KMS-11 (cell line): ENCODE measurements at regions not wholly inside any gene's neighbourhood (a gene's known extent, or its start where the extent isn't known, plus 50 kb on each side); places are given as distances from the start of the nearest gene placed in this dataset.

Experiments
- H2AFZ ChIP-seq: fragments of 200-600 bp; sonication (generic); 2 replicates; pipeline ENCODE4 v1.6.1; 2016; ENCODE audit warnings: antibody characterized with exemption, mixed run types, low read depth
- H3K27ac ChIP-seq: fragments of 200-600 bp; sonication (generic); 2 replicates; pipeline ENCODE4 v1.6.1; 2016; ENCODE audit warnings: mild to moderate bottlenecking, mixed run types
- H3K27me3 ChIP-seq: fragments of 200-600 bp; sonication (generic); 2 replicates; pipeline ENCODE4 v1.6.1; 2017; ENCODE audit warnings: mild to moderate bottlenecking, low read depth, mixed run types, moderate library complexity; ENCODE audit not compliant: insufficient read depth
- H3K36me3 ChIP-seq: fragments of 200-600 bp; sonication (generic); 2 replicates; pipeline ENCODE4 v1.6.1; 2017; ENCODE audit warnings: mild to moderate bottlenecking, mixed run types; ENCODE audit not compliant: insufficient read depth
- H3K4me1 ChIP-seq: fragments of 200-600 bp; sonication (generic); 2 replicates; pipeline ENCODE4 v1.6.1; 2016; ENCODE audit warnings: mild to moderate bottlenecking, low read depth, mixed run types; ENCODE audit not compliant: poor library complexity, severe bottlenecking
- H3K4me2 ChIP-seq: fragments of 200-600 bp; sonication (generic); 2 replicates; pipeline ENCODE4 v1.7.0; 2016; ENCODE audit warnings: mild to moderate bottlenecking, mixed run types
- H3K4me3 ChIP-seq: fragments of 200-600 bp; sonication (generic); IDR thresholded peaks from 2 replicates; pipeline ENCODE4 v1.6.1; 2017; ENCODE audit warnings: low read depth, low read length, mixed read lengths; ENCODE audit not compliant: insufficient read depth
- H3K79me2 ChIP-seq: fragments of 200-600 bp; sonication (generic); 2 replicates; pipeline ENCODE4 v1.6.1; 2016; ENCODE audit warnings: low read depth, mixed run types; ENCODE audit not compliant: insufficient read depth
- H3K9ac ChIP-seq: fragments of 200-600 bp; sonication (generic); 2 replicates; pipeline ENCODE4 v1.6.1; 2016; ENCODE audit warnings: mild to moderate bottlenecking, mixed run types
- H4K20me1 ChIP-seq: fragments of 200-600 bp; sonication (generic); 2 replicates; pipeline ENCODE4 v1.6.1; 2016; ENCODE audit warnings: mild to moderate bottlenecking, mixed run types; ENCODE audit not compliant: insufficient read depth
- TF ChIP-seq, protein P1 (sequence below): fragments of 200-600 bp; sonication (generic); conservative IDR thresholded peaks from 2 replicates; pipeline ENCODE4 v1.6.1; 2017; ENCODE audit warnings: low read depth, mild to moderate bottlenecking, antibody characterized with exemption, low read length, moderate library complexity, mixed read lengths

DNA sequence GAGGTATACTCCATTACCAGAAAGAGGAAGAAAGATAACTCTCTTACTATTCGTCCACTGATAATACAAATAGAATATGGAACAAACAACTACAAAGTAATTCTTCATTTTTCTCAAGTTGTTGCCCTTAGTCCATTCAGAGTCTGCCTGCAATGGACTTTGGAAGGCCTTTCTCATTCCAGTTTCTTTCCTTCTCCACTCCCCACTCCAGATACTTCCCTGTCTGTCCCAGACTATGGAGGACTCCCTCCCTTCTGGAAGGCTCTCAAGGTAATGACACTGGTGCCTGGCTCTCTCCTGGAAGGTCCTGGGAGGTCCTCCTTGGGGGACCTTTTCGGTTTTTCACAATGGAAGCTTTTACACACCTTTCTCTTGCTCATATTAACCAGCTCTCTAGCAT is 167.8 kb downstream of the SDHAF3 start:
- no peak overlapping the region for H3K9ac ChIP-seq
- no peaks in the 10 kb centered on the region for H3K79me2 ChIP-seq
- H2AFZ ChIP-seq: no peak overlapping the region
- no peaks in the 10 kb centered on the region for H4K20me1 ChIP-seq
- H3K4me2 ChIP-seq: no peak overlapping the region
- H3K27me3 ChIP-seq: no peaks in the 10 kb centered on the region
- H3K4me1 ChIP-seq: no peaks in the 10 kb centered on the region
- H3K36me3 ChIP-seq: no peaks in the 10 kb centered on the region
- TF ChIP-seq, protein P1, sequence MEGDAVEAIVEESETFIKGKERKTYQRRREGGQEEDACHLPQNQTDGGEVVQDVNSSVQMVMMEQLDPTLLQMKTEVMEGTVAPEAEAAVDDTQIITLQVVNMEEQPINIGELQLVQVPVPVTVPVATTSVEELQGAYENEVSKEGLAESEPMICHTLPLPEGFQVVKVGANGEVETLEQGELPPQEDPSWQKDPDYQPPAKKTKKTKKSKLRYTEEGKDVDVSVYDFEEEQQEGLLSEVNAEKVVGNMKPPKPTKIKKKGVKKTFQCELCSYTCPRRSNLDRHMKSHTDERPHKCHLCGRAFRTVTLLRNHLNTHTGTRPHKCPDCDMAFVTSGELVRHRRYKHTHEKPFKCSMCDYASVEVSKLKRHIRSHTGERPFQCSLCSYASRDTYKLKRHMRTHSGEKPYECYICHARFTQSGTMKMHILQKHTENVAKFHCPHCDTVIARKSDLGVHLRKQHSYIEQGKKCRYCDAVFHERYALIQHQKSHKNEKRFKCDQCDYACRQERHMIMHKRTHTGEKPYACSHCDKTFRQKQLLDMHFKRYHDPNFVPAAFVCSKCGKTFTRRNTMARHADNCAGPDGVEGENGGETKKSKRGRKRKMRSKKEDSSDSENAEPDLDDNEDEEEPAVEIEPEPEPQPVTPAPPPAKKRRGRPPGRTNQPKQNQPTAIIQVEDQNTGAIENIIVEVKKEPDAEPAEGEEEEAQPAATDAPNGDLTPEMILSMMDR: no peak
- no peak overlapping the region for H3K27ac ChIP-seq
- no peak overlapping the region for H3K4me3 ChIP-seq

DNA sequence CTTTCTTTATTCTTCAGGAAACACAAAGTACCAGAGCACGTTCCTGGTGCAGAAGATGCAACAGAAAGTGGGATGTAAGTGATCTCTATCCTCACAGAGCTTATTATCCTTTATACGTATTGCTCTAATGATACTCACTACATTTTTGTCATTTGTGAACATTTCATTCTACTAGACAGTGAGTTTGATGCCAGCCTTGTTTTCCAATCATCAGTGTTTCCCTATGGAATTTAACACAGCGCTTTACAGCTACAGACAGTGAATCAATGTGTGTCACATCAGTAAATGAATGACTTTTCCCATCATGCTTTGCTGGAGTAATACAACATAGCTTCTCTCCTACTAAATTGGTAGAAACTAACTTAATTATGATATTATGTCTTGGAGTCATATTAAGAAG is 175.5 kb downstream of the SDHAF3 start:
- no peak overlapping the region for H3K27ac ChIP-seq

DNA sequence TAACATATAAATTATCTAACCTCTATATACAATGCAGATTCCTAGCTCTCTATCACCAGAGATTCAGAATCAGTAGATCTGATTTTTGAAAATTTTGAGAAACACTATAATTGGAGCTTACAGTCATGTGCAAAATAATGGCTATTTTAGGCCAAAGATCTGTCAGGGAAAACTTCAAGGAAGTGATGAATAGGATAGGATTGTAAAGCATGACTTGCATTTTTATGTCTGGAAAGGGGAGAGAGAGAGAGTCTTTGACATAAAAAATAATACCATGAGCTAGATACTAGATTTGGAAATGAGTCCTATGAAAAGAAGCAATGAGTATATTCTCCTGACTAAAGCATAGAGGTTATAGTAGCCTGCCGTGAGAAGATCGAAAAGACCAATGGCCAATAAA is 181.1 kb downstream of the SDHAF3 start:
- Histone ChIP-seq H3K4me3 (no peak overlapping the region), H4K20me1 (no peaks in the 10 kb centered on the region), H3K79me2 (no peaks in the 10 kb centered on the region), H3K4me2 (no peak overlapping the region), H3K9ac (no peak overlapping the region), H2AFZ (no peak overlapping the region), H3K27ac (no peak overlapping the region), H3K36me3 (no peaks in the 10 kb centered on the region), H3K4me1 (no peaks in the 10 kb centered on the region), H3K27me3 (no peaks in the 10 kb centered on the region)
- TF ChIP-seq, protein P1: no peak

More for the DNA sequence above, 175.5 kb downstream of the SDHAF3 start:
- no peaks in the 10 kb centered on the region for H3K36me3 ChIP-seq
- H4K20me1 ChIP-seq: no peaks in the 10 kb centered on the region
- H3K9ac ChIP-seq: no peak overlapping the region
- H3K4me3 ChIP-seq: no peak overlapping the region
- H3K4me1 ChIP-seq: no peaks in the 10 kb centered on the region
- H2AFZ ChIP-seq: no peak overlapping the region
- TF ChIP-seq, protein P1: no peak
- no peaks in the 10 kb centered on the region for H3K27me3 ChIP-seq
- H3K4me2 ChIP-seq: no peak overlapping the region
- H3K79me2 ChIP-seq: no peaks in the 10 kb centered on the region

DNA sequence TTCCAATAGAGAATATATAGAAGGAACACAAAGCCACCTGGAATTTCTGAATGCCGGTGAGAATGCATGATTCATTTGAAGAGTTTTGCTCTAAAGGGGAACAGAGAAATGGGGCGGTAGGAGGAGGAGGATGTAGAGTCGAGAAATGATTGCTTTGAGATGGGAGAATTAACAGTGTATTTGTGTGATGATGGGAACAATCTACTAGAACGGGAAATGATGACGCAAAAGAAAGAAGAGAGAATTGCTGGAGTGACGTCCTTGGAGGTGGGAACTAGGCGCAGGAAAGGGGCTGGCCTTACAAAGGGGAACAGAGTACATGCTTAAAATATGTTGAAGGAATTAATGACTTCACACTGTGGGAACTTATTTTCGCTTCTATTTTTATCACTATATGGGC is 188.1 kb downstream of the SDHAF3 start:
- H2AFZ ChIP-seq: no peak overlapping the region
- no peaks in the 10 kb centered on the region for H4K20me1 ChIP-seq
- no peaks in the 10 kb centered on the region for H3K4me1 ChIP-seq
- H3K4me2 ChIP-seq: no peak overlapping the region
- no peaks in the 10 kb centered on the region for H3K27me3 ChIP-seq
- H3K27ac ChIP-seq: no peak overlapping the region
- no peaks in the 10 kb centered on the region for H3K79me2 ChIP-seq
- no peak overlapping the region for H3K9ac ChIP-seq
- no peak overlapping the region for H3K4me3 ChIP-seq
- TF ChIP-seq, protein P1: no peak
- H3K36me3 ChIP-seq: no peaks in the 10 kb centered on the region
